Gastrocnemius medialis (tissue), 4 donors: ENCODE measurements at regions not wholly inside any gene's neighbourhood (a gene's known extent, or its start where the extent isn't known, plus 50 kb on each side); places are given as distances from the start of the nearest gene placed in this dataset.
"Not testable (repeated sequence)": the region's sequence is repeated elsewhere in the genome, so short reads cannot be mapped to it uniquely, and the experiment has no call there.

Experiments
- ATAC-seq, 2 donors: fragments of 150-250 bp; one replicate each; pipeline ENCODE4 v1.9.1; 2016
- DNase-seq, 2 donors: peaks; one replicate each; pipeline ENCODE4 v3.0.0-alpha.2; 2019
- H3K27ac ChIP-seq, 4 donors: fragments of 200-600 bp; sonication (generic); 1 replicate in 1 of 4; 2 replicates in 3 of 4; pipeline ENCODE4 v1.5.1; 2016 to 2018; ENCODE audit warnings: mild to moderate bottlenecking in 2 of 4, moderate library complexity in 1 of 4
- H3K27me3 ChIP-seq, 3 donors: fragments of 200-600 bp; sonication (generic) in 2 of 3; 1 replicate in 1 of 3; 2 replicates in 2 of 3; pipeline versions ENCODE4 v1.5.1 to v1.6.0; 2016 to 2019; ENCODE audit warnings: mild to moderate bottlenecking in 1 of 3, moderate library complexity in 1 of 3
- H3K36me3 ChIP-seq, 2 donors: fragments of 200-600 bp; sonication (generic) in 1 of 2; one replicate each; pipeline ENCODE4 v1.5.1; 2017 to 2018
- H3K4me1 ChIP-seq, 2 donors: fragments of 200-600 bp; sonication (generic) in 1 of 2; one replicate each; pipeline ENCODE4 v1.5.1; 2016 to 2017; ENCODE audit warnings: mild to moderate bottlenecking in 2 of 2
- H3K4me3 ChIP-seq, 4 donors: fragments of 200-600 bp; sonication (generic) in 3 of 4; 1 replicate in 1 of 4; 2 replicates in 3 of 4; pipeline ENCODE4 v1.5.1; 2016 to 2019; ENCODE audit warnings: mild to moderate bottlenecking in 2 of 4
- H3K9me3 ChIP-seq, 3 donors: fragments of 200-600 bp; sonication (generic) in 2 of 3; 1 replicate in 1 of 3; 2 replicates in 2 of 3; pipeline ENCODE4 v1.5.1; 2016 to 2019
- POLR2A ChIP-seq, 2 donors: fragments of 450-650 bp; IDR thresholded peaks; one replicate each; pipeline ENCODE4 v1.6.1; 2017; ENCODE audit warnings: antibody characterized with exemption in 2 of 2, mild to moderate bottlenecking in 2 of 2, moderate library complexity in 2 of 2
- in situ Hi-C, 4 donors: fragments of 200-750 bp; cut with MboI; loops; one replicate each; pipeline versions ENCODE4 v1.15.0 to v1.8.0; 2017; ENCODE audit warnings: low sequenced_read_pairs in 4 of 4
- intact Hi-C: fragments of 100-400 bp; cut with DNase I; formaldehyde crosslinking; loops from one replicate; pipeline ENCODE4 v1.15.1; 2023; ENCODE audit warnings: low total_unique reads
- TF ChIP-seq, protein P1 (sequence below), 5 experiments: fragments of 450-650 bp in 3 of 5; fragments of 200-600 bp in 2 of 5; sonication (generic) in 2 of 5; IDR thresholded peaks in 4 of 5; conservative IDR thresholded peaks in 1 of 5; 1 replicate in 4 of 5; 2 replicates in 1 of 5; pipeline ENCODE4 v1.5.1; 2016 to 2019; ENCODE audit warnings: antibody characterized with exemption in 5 of 5, mild to moderate bottlenecking in 3 of 5, moderate library complexity in 3 of 5

DNA sequence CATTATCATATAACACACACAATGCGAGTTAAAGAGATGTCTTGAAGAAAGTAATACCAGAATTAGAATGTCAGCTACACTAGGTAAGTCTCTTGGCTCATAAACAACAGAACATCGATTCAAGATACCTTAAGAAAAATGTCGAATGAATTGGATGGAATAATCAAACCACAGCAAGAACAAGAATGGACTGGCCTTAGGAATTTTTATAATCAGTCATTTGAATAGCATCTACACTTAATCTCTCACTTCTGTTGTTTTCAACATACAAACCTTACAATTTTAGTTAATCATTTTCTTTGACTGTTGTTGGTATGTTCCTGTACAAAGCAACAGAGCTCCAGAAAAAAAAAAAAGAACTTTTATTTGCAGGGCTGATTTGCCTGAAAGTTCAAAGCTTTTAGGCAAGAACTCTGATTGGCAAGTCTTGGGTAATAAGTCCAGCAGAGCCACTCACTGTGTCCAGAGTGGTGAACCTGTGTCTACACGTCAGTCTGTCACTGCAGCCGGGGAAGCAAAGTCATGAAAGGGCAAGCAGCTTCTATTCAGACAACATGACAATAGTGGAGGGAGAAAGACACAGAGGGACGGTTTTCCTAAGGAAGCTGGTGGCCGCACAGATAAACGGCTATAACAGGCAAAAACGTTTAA is 1026.1 kb upstream of the MIR17HG start:
- intact Hi-C loops, result no loop called here
- in situ Hi-C loops, result no loop called here
- TF ChIP-seq POLR2A (IDR thresholded peaks at IDR 0.05), result no peak
- TF ChIP-seq, protein P1, sequence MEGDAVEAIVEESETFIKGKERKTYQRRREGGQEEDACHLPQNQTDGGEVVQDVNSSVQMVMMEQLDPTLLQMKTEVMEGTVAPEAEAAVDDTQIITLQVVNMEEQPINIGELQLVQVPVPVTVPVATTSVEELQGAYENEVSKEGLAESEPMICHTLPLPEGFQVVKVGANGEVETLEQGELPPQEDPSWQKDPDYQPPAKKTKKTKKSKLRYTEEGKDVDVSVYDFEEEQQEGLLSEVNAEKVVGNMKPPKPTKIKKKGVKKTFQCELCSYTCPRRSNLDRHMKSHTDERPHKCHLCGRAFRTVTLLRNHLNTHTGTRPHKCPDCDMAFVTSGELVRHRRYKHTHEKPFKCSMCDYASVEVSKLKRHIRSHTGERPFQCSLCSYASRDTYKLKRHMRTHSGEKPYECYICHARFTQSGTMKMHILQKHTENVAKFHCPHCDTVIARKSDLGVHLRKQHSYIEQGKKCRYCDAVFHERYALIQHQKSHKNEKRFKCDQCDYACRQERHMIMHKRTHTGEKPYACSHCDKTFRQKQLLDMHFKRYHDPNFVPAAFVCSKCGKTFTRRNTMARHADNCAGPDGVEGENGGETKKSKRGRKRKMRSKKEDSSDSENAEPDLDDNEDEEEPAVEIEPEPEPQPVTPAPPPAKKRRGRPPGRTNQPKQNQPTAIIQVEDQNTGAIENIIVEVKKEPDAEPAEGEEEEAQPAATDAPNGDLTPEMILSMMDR (IDR thresholded peaks at IDR 0.05 in 4 of 5, conservative IDR thresholded peaks at IDR 0.05 in 1 of 5), result no peak

DNA sequence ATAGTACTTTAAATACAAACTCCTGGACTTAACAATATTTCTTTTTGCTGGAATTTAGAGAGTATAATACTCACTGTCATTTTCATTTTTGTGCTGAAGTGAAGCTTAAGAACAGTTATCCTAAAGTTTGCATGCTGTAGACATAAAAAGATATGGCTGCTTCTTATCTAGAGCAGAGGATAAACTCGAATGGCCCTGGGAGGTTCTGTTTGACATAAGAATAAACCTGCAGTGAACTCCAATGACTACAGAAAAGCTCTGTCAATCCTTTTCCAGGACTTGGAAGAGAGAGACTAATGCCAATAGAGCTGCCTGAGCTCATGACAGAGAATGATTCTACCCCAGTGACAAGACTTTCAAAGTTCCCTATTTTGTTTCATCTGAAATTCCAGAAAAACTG is 1017.8 kb upstream of the MIR17HG start:
- no peaks in the 10 kb centered on the region for H3K4me1 ChIP-seq
- H3K27ac ChIP-seq, result no peak overlapping the region
- DNase-seq, result no peak
- TF ChIP-seq, protein P1 (IDR thresholded peaks at IDR 0.05 in 4 of 5, conservative IDR thresholded peaks at IDR 0.05 in 1 of 5), result no peak
- TF ChIP-seq POLR2A (IDR thresholded peaks at IDR 0.05), result no peak
- in situ Hi-C loops, result no loop called here
- H3K36me3 ChIP-seq, result no peaks in the 10 kb centered on the region
- no peaks in the 10 kb centered on the region for H3K27me3 ChIP-seq
- intact Hi-C loops, result no loop called here
- no peaks in the 10 kb centered on the region for H3K9me3 ChIP-seq
- H3K4me3 ChIP-seq, result no peak overlapping the region
- ATAC-seq, result no peak

More for the DNA sequence above, 1026.1 kb upstream of the MIR17HG start:
- no peaks in the 10 kb centered on the region for H3K4me1 ChIP-seq
- DNase-seq (no peak), ATAC-seq (no peak)
- H3K4me3 ChIP-seq, result no peak overlapping the region
- no peaks in the 10 kb centered on the region for H3K27me3 ChIP-seq
- H3K27ac ChIP-seq, result no peak overlapping the region
- no peaks in the 10 kb centered on the region for H3K36me3 ChIP-seq
- H3K9me3 ChIP-seq, result no peaks in the 10 kb centered on the region

DNA sequence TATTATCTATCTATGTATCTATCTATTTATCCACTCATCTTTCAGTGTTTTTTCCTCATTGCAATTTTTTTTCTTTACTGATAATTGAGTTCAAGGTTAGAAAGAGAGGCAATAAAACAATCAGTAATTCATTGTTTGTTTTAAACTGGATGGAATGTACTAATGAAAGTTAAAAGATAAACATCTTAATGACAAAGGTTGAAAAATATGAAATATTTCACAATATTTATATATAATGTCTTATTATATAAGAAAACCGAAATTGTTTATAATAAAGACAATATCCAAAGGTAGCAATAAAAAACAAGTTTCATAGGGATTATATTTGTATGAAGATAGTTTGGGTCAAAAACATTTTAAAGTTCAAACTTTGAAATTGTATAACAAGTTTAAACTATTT is 1015.5 kb upstream of the MIR17HG start:
- Histone ChIP-seq H3K27ac (no peak overlapping the region), H3K4me3 (no peak overlapping the region), H3K9me3 (no peaks in the 10 kb centered on the region), H3K27me3 (no peaks in the 10 kb centered on the region), H3K4me1 (no peaks in the 10 kb centered on the region), H3K36me3 (no peaks in the 10 kb centered on the region)
- DNase-seq (no peak), ATAC-seq (no peak)
- TF ChIP-seq, protein P1 (IDR thresholded peaks at IDR 0.05 in 4 of 5, conservative IDR thresholded peaks at IDR 0.05 in 1 of 5), result no peak
- TF ChIP-seq POLR2A (IDR thresholded peaks at IDR 0.05), result no peak
- intact Hi-C loops, result no loop called here
- in situ Hi-C loops, result no loop called here

DNA sequence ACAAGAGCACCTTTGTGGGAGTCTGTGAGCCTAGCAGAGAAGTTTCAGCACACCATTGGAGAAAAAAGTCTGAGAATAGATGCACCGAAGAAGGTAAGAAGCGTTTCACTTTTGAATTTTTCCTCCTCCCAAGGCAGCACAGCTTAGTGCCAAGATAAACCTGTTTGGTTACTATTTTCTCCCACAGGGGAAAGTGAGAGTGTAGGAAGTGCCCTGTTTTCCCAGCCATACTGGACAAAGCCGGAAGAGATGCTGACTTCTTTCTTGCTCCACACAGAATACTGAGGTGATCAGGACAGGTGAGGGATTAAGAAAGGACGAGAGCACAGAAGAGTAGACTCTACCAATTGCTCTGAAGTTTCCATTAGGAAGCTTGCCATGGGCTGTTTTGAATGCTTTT is 1011.0 kb upstream of the MIR17HG start:
- no peak for TF ChIP-seq POLR2A (IDR thresholded peaks at IDR 0.05)
- TF ChIP-seq, protein P1 (IDR thresholded peaks at IDR 0.05 in 4 of 5, conservative IDR thresholded peaks at IDR 0.05 in 1 of 5), result no peak
- intact Hi-C loops, result no loop called here
- no peak overlapping the region for H3K4me3 ChIP-seq

DNA sequence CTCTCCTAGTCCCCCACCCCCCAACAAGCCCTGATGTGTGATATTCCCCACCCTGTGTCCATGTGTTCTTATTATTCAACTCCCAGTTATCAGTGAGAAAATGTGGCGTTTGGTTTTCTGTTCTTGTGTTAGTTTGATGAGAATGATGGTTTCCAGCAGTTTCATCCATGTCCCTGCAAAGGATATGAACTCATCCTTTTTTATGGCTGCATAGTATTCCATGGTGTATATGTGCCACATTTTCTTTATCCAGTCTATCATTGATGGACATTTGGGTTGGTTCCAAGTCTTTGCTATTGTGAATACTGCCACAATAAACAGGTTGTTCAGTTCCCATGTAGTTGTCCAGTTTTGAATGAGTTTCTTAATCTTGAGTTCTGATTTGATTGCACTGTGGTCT is 1006.1 kb upstream of the MIR17HG start:
- H3K27me3 ChIP-seq, H3K9me3 ChIP-seq, H3K36me3 ChIP-seq, H3K4me1 ChIP-seq, H3K4me3 ChIP-seq, H3K27ac ChIP-seq, in situ Hi-C loops, ATAC-seq, intact Hi-C loops, DNase-seq: not testable (repeated sequence)

More for the DNA sequence above, 1011.0 kb upstream of the MIR17HG start:
- ATAC-seq (no peak), DNase-seq (no peak)
- no peaks in the 10 kb centered on the region for H3K4me1 ChIP-seq
- H3K9me3 ChIP-seq, result no peaks in the 10 kb centered on the region
- no peak overlapping the region for H3K27ac ChIP-seq
- in situ Hi-C loops, result no loop called here
- H3K36me3 ChIP-seq, result no peaks in the 10 kb centered on the region
- no peaks in the 10 kb centered on the region for H3K27me3 ChIP-seq

DNA sequence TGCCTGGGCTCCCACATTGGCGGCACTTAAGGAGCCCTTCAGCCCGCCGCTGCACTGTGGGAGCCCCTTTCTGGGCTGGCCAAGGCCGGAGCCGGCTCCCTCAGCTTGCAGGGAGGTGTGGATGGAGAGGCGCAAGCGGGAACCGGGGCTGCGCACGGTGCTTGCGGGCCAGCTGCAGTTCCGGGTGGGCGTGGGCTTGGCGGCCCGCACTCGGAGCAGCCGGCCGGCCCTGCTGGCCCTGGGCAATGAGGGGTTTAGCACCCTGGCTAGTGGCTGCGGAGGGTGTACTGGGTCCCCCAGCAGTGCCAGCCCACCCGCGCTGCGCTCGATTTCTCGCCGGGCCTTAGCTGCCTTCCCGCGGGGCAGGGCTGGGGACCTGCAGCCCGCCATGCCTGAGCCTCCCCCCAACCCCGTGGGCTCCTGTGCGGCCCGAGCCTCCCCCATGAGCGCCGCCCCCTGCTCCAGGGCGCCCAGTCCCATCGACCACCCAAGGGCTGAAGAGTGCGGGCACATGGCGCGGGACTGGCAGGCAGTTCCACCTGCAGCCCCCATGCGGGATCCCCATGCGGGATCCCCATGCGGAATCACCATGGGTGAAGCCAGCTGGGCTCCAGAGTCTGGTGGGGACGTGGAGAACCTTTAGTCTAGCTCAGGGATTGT is 998.9 kb upstream of the MIR17HG start:
- H3K27ac ChIP-seq, H3K36me3 ChIP-seq, DNase-seq, H3K9me3 ChIP-seq, H3K27me3 ChIP-seq, in situ Hi-C loops, intact Hi-C loops, ATAC-seq, H3K4me1 ChIP-seq, H3K4me3 ChIP-seq: not testable (repeated sequence)
